H9 (cell line): ENCODE measurements at regions not wholly inside any gene's neighbourhood (a gene's known extent, or its start where the extent isn't known, plus 50 kb on each side); places are given as distances from the start of the nearest gene placed in this dataset.

Experiments
- DNase-seq: peaks from one replicate; pipeline ENCODE4 v3.0.0-alpha.2; 2017
- H2AFZ ChIP-seq: one replicate; pipeline ENCODE4 v1.6.1; 2013; ENCODE audit warnings: mild to moderate bottlenecking, low read length, control low read depth, moderate library complexity
- H2AK5ac ChIP-seq: 2 replicates; pipeline ENCODE4 v1.6.1; 2013; ENCODE audit warnings: low read length, control low read depth, mixed read lengths; ENCODE audit not compliant: insufficient read length
- H2BK120ac ChIP-seq: one replicate; pipeline ENCODE4 v1.6.1; 2013; ENCODE audit warnings: low read depth, mild to moderate bottlenecking, low read length, control low read depth, inconsistent platforms; ENCODE audit not compliant: poor library complexity, severe bottlenecking
- H2BK12ac ChIP-seq: 2 replicates; pipeline ENCODE4 v1.6.1; 2013; ENCODE audit warnings: low read length, control low read depth, mixed read lengths, low read depth; ENCODE audit not compliant: insufficient read length
- H2BK15ac ChIP-seq: 2 replicates; pipeline ENCODE4 v1.6.1; 2013; ENCODE audit warnings: low read depth, low read length, control low read depth
- H2BK20ac ChIP-seq: one replicate; pipeline ENCODE4 v1.6.1; 2013; ENCODE audit warnings: low read depth, mild to moderate bottlenecking, low read length, control low read depth, inconsistent platforms; ENCODE audit not compliant: poor library complexity, severe bottlenecking
- H2BK5ac ChIP-seq: 2 replicates; pipeline ENCODE4 v1.6.1; 2013; ENCODE audit warnings: low read length, control low read depth, mixed read lengths; ENCODE audit not compliant: insufficient read length
- H3K14ac ChIP-seq: 2 replicates; pipeline ENCODE4 v1.6.1; 2013; ENCODE audit warnings: low read length, control low read depth; ENCODE audit not compliant: insufficient read depth
- H3K18ac ChIP-seq: 2 replicates; pipeline ENCODE4 v1.6.1; 2013; ENCODE audit warnings: low read depth, mild to moderate bottlenecking, mixed read lengths, low read length, control low read depth; ENCODE audit not compliant: insufficient read length
- H3K23ac ChIP-seq: 2 replicates; pipeline ENCODE4 v1.6.1; 2013; ENCODE audit warnings: low read length, control low read depth, mixed read lengths, low read depth; ENCODE audit not compliant: insufficient read length
- H3K23me2 ChIP-seq: 2 replicates; pipeline ENCODE4 v1.6.1; 2013; ENCODE audit warnings: low read depth, mild to moderate bottlenecking, mixed read lengths, low read length, control low read depth; ENCODE audit not compliant: insufficient read length, poor library complexity, severe bottlenecking
- H3K27ac ChIP-seq: 2 replicates; pipeline ENCODE4 v1.5.1; 2013; ENCODE audit warnings: low read length, control low read depth, mixed read lengths, low read depth; ENCODE audit not compliant: insufficient read length
- H3K27me3 ChIP-seq: 2 replicates; pipeline ENCODE4 v1.6.1; 2013; ENCODE audit warnings: low read length, control low read depth, inconsistent platforms; ENCODE audit not compliant: insufficient read depth
- H3K4ac ChIP-seq: 2 replicates; pipeline ENCODE4 v1.6.1; 2013; ENCODE audit warnings: low read depth, mild to moderate bottlenecking, control low read depth, inconsistent platforms, low read length, moderate library complexity
- H3K4me1 ChIP-seq: 2 replicates; pipeline ENCODE4 v1.6.1; 2013; ENCODE audit warnings: low read length, control low read depth, inconsistent platforms; ENCODE audit not compliant: insufficient read depth
- H3K4me2 ChIP-seq: 2 replicates; pipeline ENCODE4 v1.6.1; 2013; ENCODE audit warnings: low read length, control low read depth, mixed read lengths; ENCODE audit not compliant: insufficient read length, insufficient read depth
- H3K56ac ChIP-seq: 2 replicates; pipeline ENCODE4 v1.6.1; 2013; ENCODE audit warnings: low read depth, mild to moderate bottlenecking, mixed read lengths, low read length, control low read depth; ENCODE audit not compliant: insufficient read length
- H3K79me1 ChIP-seq: 2 replicates; pipeline ENCODE4 v1.6.1; 2013; ENCODE audit warnings: low read depth, mild to moderate bottlenecking, moderate library complexity, low read length, control low read depth, inconsistent platforms; ENCODE audit not compliant: insufficient read depth, poor library complexity, severe bottlenecking
- H3K79me2 ChIP-seq: 2 replicates; pipeline ENCODE4 v1.6.1; 2013; ENCODE audit warnings: low read length, control low read depth, inconsistent platforms; ENCODE audit not compliant: insufficient read depth
- H3K9ac ChIP-seq: 2 replicates; pipeline ENCODE4 v1.6.1; 2013; ENCODE audit warnings: low read length, control low read depth, mixed read lengths; ENCODE audit not compliant: insufficient read length; ENCODE audit errors: extremely low read depth
- H3K9me3 ChIP-seq: one replicate; pipeline ENCODE4 v1.6.1; 2013; ENCODE audit warnings: low read depth, low read length, inconsistent platforms; ENCODE audit not compliant: control insufficient read depth
- H3T11ph ChIP-seq: one replicate; pipeline ENCODE4 v1.6.1; 2013; ENCODE audit warnings: mild to moderate bottlenecking, low read length, control low read depth, inconsistent platforms
- H4K20me1 ChIP-seq: one replicate; pipeline ENCODE4 v1.6.1; 2013; ENCODE audit not compliant: control insufficient read depth, insufficient read length, insufficient read depth
- H4K5ac ChIP-seq: 2 replicates; pipeline ENCODE4 v1.6.1; 2013; ENCODE audit warnings: low read depth, mild to moderate bottlenecking, mixed read lengths, low read length, control low read depth; ENCODE audit not compliant: insufficient read length
- H4K8ac ChIP-seq: replicated peaks from 2 replicates; pipeline ENCODE4 v1.6.1; 2013; ENCODE audit warnings: low read length, control low read depth, mixed read lengths, low read depth; ENCODE audit not compliant: insufficient read length
- H4K91ac ChIP-seq: 2 replicates; pipeline ENCODE4 v1.6.1; 2013; ENCODE audit warnings: low read depth, mild to moderate bottlenecking, moderate library complexity, mixed read lengths, low read length, control low read depth; ENCODE audit not compliant: insufficient read length
- H3K27ac Mint-ChIP-seq, 3 experiments: 2 replicates in 2 of 3; 3 replicates in 1 of 3; pipeline ENCODE4 v1.8.0; 2020 to 2021; ENCODE audit warnings: mixed read lengths in 3 of 3, mild to moderate bottlenecking in 1 of 3, moderate library complexity in 1 of 3
- H3K27me3 Mint-ChIP-seq: 2 replicates; pipeline ENCODE4 v1.8.0; 2021; ENCODE audit warnings: low read depth, mild to moderate bottlenecking, moderate library complexity, mixed read lengths
- H3K36me3 Mint-ChIP-seq, 3 experiments: 2 replicates in 2 of 3; 3 replicates in 1 of 3; pipeline ENCODE4 v1.8.0; 2020 to 2021; ENCODE audit warnings: low read depth in 3 of 3, mixed read lengths in 3 of 3; ENCODE audit not compliant: insufficient read depth in 1 of 3
- H3K4me1 Mint-ChIP-seq, 2 experiments: 2 replicates each; pipeline ENCODE4 v1.8.0; 2020; ENCODE audit warnings: mixed read lengths in 2 of 2
- H3K4me3 Mint-ChIP-seq, 2 experiments: 2 replicates in 1 of 2; 3 replicates in 1 of 2; pipeline ENCODE4 v1.8.0; 2020 to 2021; ENCODE audit warnings: mild to moderate bottlenecking in 2 of 2, mixed read lengths in 2 of 2, moderate library complexity in 1 of 2
- H3K9me3 Mint-ChIP-seq, 2 experiments: 2 replicates in 1 of 2; 3 replicates in 1 of 2; pipeline ENCODE4 v1.8.0; 2020; ENCODE audit warnings: mild to moderate bottlenecking in 2 of 2, mixed read lengths in 2 of 2, moderate library complexity in 1 of 2
- CTCF ChIP-seq: fragments of 200-600 bp; sonication (generic); conservative IDR thresholded peaks from 3 replicates; pipeline ENCODE4 v1.8.0; 2021; ENCODE audit warnings: antibody characterized with exemption, mild to moderate bottlenecking
- WGBS: extraction: QIAGEN DNeasy Blood & Tissue Kit; methylation state at CpG from one replicate; pipeline ENCODE4 v1.1.7; 2013; ENCODE audit warnings: missing lambda C conversion rate, low lambda C conversion rate, mixed read lengths; ENCODE audit not compliant: insufficient read length; ENCODE audit errors: extremely low coverage; 5-methylcytosine and 5-hydroxymethylcytosine counted together

- no peak for TF ChIP-seq CTCF
- no peak overlapping the region for H2BK5ac ChIP-seq
- no peak overlapping the region for H2BK15ac ChIP-seq
- H3K9me3 Mint-ChIP-seq, result peaks cover 4 to 11% of the 10 kb centered on the region in 2 experiments; a peak in 4 of 5 replicates
- no peak overlapping the region for H3K18ac ChIP-seq
- H3K14ac ChIP-seq, result no peak overlapping the region
- no peaks in the 10 kb centered on the region for H3K27me3 ChIP-seq
- no peak overlapping the region for H4K8ac ChIP-seq
- H3K9ac ChIP-seq, result no peak overlapping the region
- no peaks in the 10 kb centered on the region for H4K20me1 ChIP-seq
- no CpG with 5 or more reads among the region's 2 CpGs for WGBS
- H3K4me3 Mint-ChIP-seq, result no peak overlapping the region
- no peak overlapping the region for H3K27ac Mint-ChIP-seq
- H2BK20ac ChIP-seq, result no peak overlapping the region
- no peak overlapping the region for H3K27ac ChIP-seq
- peaks cover 4 to 6% of the 10 kb centered on the region in 2 experiments; a peak in 2 of 4 replicates for H3K4me1 Mint-ChIP-seq
- no peak overlapping the region for H3T11ph ChIP-seq
- peaks cover 9% of the 10 kb centered on the region; the same call in 1 of the 2 replicates for H3K27me3 Mint-ChIP-seq
- no peak overlapping the region for H3K4ac ChIP-seq
- H3K36me3 Mint-ChIP-seq, result peaks cover 2 to 9% (median 7%) of the 10 kb centered on the region in 3 experiments; a peak in 5 of 7 replicates
- H3K79me1 ChIP-seq, result no peaks in the 10 kb centered on the region
- H3K79me2 ChIP-seq, result no peaks in the 10 kb centered on the region
- no peak overlapping the region for H2AFZ ChIP-seq
- H3K23me2 ChIP-seq, result no peaks in the 10 kb centered on the region
- no peak overlapping the region for H2BK12ac ChIP-seq
- no peaks in the 10 kb centered on the region for H3K4me1 ChIP-seq
- no peak overlapping the region for H4K5ac ChIP-seq
- H3K9me3 ChIP-seq, result no peaks in the 10 kb centered on the region
- H3K56ac ChIP-seq, result no peak overlapping the region
- no peak overlapping the region for H2BK120ac ChIP-seq
- DNase-seq, result no peak
- no peak overlapping the region for H4K91ac ChIP-seq
- no peak overlapping the region for H3K23ac ChIP-seq
- H2AK5ac ChIP-seq, result no peak overlapping the region
- no peak overlapping the region for H3K4me2 ChIP-seq
These were observed 365.8 kb downstream of the HAPSTR1 start for GRCh38 chr16:9457215-9457614.
